ENCODE measurements at regions not wholly inside any gene's neighbourhood (a gene's known extent, or its start where the extent isn't known, plus 50 kb on each side); places are given as distances from the start of the nearest gene placed in this dataset.

GRCh38 chr5:166648736-166649135 lies 1642.7 kb upstream of the WWC1 start:
- Histone ChIP-seq H3K36me3 (no peaks in the 10 kb centered on the region), H3K27ac (no peak overlapping the region), H3K9me3 (replicated peaks) (no peaks in the 10 kb centered on the region), H3K4me3 (no peak overlapping the region), H3K27me3 (no peaks in the 10 kb centered on the region; the same call in 1 of the 2 replicates), H3K4me1 (no peaks in the 10 kb centered on the region)
- no peak for DNase-seq

GRCh38 chr5:166649676-166650075 lies 1641.8 kb upstream of the WWC1 start:
- Histone ChIP-seq H3K4me1 (no peaks in the 10 kb centered on the region), H3K27me3 (no peaks in the 10 kb centered on the region; the same call in 1 of the 2 replicates), H3K27ac (no peak overlapping the region), H3K9me3 (replicated peaks) (no peaks in the 10 kb centered on the region), H3K36me3 (no peaks in the 10 kb centered on the region), H3K4me3 (no peak overlapping the region)
- DNase-seq, result no peak

GRCh38 chr5:166651234-166651633 lies 1640.2 kb upstream of the WWC1 start:
- Histone ChIP-seq H3K4me1 (no peaks in the 10 kb centered on the region), H3K4me3 (no peak overlapping the region), H3K27ac (no peak overlapping the region), H3K27me3 (no peaks in the 10 kb centered on the region; the same call in 1 of the 2 replicates), H3K9me3 (replicated peaks) (no peaks in the 10 kb centered on the region), H3K36me3 (no peaks in the 10 kb centered on the region)
- DNase-seq, result no peak

GRCh38 chr5:166671811-166672210 lies 1619.6 kb upstream of the WWC1 start:
- no peak for DNase-seq
- Histone ChIP-seq H3K27ac (no peak overlapping the region), H3K27me3 (no peaks in the 10 kb centered on the region), H3K4me1 (no peaks in the 10 kb centered on the region), H3K9me3 (replicated peaks) (no peaks in the 10 kb centered on the region), H3K4me3 (no peak overlapping the region), H3K36me3 (no peaks in the 10 kb centered on the region)

- no peak for DNase-seq
Observed at GRCh38 chr5:166672431-166672830, 1619.0 kb upstream of the WWC1 start.

GRCh38 chr5:166677891-166678290 lies 1613.6 kb upstream of the WWC1 start:
- Histone ChIP-seq H3K36me3 (no peaks in the 10 kb centered on the region), H3K9me3 (replicated peaks) (no peaks in the 10 kb centered on the region), H3K27me3 (no peaks in the 10 kb centered on the region), H3K4me1 (no peaks in the 10 kb centered on the region), H3K27ac (no peak overlapping the region), H3K4me3 (no peak overlapping the region)
- no peak for DNase-seq

More at GRCh38 chr5:166672431-166672830, 1619.0 kb upstream of the WWC1 start:
- H3K4me1 ChIP-seq, result no peaks in the 10 kb centered on the region
- no peak overlapping the region for H3K4me3 ChIP-seq
- H3K27me3 ChIP-seq, result no peaks in the 10 kb centered on the region
- H3K9me3 ChIP-seq (replicated peaks), result no peaks in the 10 kb centered on the region
- no peak overlapping the region for H3K27ac ChIP-seq
- no peaks in the 10 kb centered on the region for H3K36me3 ChIP-seq

GRCh38 chr5:166679331-166679730 lies 1612.1 kb upstream of the WWC1 start:
- DNase-seq, result no peak
- Histone ChIP-seq H3K4me3 (no peak overlapping the region), H3K36me3 (no peaks in the 10 kb centered on the region), H3K27me3 (no peaks in the 10 kb centered on the region), H3K4me1 (no peaks in the 10 kb centered on the region), H3K27ac (no peak overlapping the region), H3K9me3 (replicated peaks) (no peaks in the 10 kb centered on the region)

- H3K4me1 ChIP-seq, result no peaks in the 10 kb centered on the region
- H3K36me3 ChIP-seq, result no peaks in the 10 kb centered on the region
- H3K27me3 ChIP-seq, result no peaks in the 10 kb centered on the region
- H3K9me3 ChIP-seq (replicated peaks), result no peaks in the 10 kb centered on the region
- no peak overlapping the region for H3K4me3 ChIP-seq
- H3K27ac ChIP-seq, result no peak overlapping the region
- no peak for DNase-seq
Observed at GRCh38 chr5:166695326-166695725, 1596.1 kb upstream of the WWC1 start.

- Histone ChIP-seq H3K4me3 (no peak overlapping the region), H3K9me3 (replicated peaks) (no peaks in the 10 kb centered on the region), H3K36me3 (no peaks in the 10 kb centered on the region), H3K27me3 (no peaks in the 10 kb centered on the region), H3K27ac (no peak overlapping the region), H3K4me1 (no peaks in the 10 kb centered on the region)
- no peak for DNase-seq
Observed at GRCh38 chr5:166708291-166708690, 1583.2 kb upstream of the WWC1 start.

GRCh38 chr5:166709691-166710090 lies 1581.8 kb upstream of the WWC1 start:
- Histone ChIP-seq H3K27ac (no peak overlapping the region), H3K4me3 (no peak overlapping the region), H3K27me3 (no peaks in the 10 kb centered on the region), H3K9me3 (replicated peaks) (no peaks in the 10 kb centered on the region), H3K36me3 (no peaks in the 10 kb centered on the region), H3K4me1 (no peaks in the 10 kb centered on the region)
- no peak for DNase-seq

- DNase-seq, result no peak
- H3K27me3 ChIP-seq, result no peaks in the 10 kb centered on the region
- H3K4me3 ChIP-seq, result no peak overlapping the region
- no peaks in the 10 kb centered on the region for H3K4me1 ChIP-seq
- no peak overlapping the region for H3K27ac ChIP-seq
- no peaks in the 10 kb centered on the region for H3K36me3 ChIP-seq
- H3K9me3 ChIP-seq (replicated peaks), result no peaks in the 10 kb centered on the region
Observed at GRCh38 chr5:166710271-166710670, 1581.2 kb upstream of the WWC1 start.

GRCh38 chr5:166712447-166713185 lies 1578.8 kb upstream of the WWC1 start:
- DNase-seq, result no peak
- H3K27ac ChIP-seq, result no peak overlapping the region
- H3K9me3 ChIP-seq (replicated peaks), result no peaks in the 10 kb centered on the region
- H3K36me3 ChIP-seq, result no peaks in the 10 kb centered on the region
- H3K27me3 ChIP-seq, result no peaks in the 10 kb centered on the region
- H3K4me3 ChIP-seq, result no peak overlapping the region
- no peaks in the 10 kb centered on the region for H3K4me1 ChIP-seq

- no peaks in the 10 kb centered on the region for H3K9me3 ChIP-seq (replicated peaks)
- H3K36me3 ChIP-seq, result no peaks in the 10 kb centered on the region
- DNase-seq, result no peak
- H3K4me3 ChIP-seq, result no peak overlapping the region
- H3K4me1 ChIP-seq, result no peaks in the 10 kb centered on the region
- H3K27me3 ChIP-seq, result no peaks in the 10 kb centered on the region
- H3K27ac ChIP-seq, result no peak overlapping the region
Observed at GRCh38 chr5:166713295-166713694, 1578.2 kb upstream of the WWC1 start.

- Histone ChIP-seq H3K36me3 (no peaks in the 10 kb centered on the region), H3K27ac (no peak overlapping the region), H3K9me3 (replicated peaks) (no peaks in the 10 kb centered on the region), H3K27me3 (no peaks in the 10 kb centered on the region), H3K4me1 (no peaks in the 10 kb centered on the region), H3K4me3 (no peak overlapping the region)
- no peak for DNase-seq
Observed at GRCh38 chr5:166716856-166717492, 1574.5 kb upstream of the WWC1 start.

GRCh38 chr5:166719991-166720390 lies 1571.5 kb upstream of the WWC1 start:
- Histone ChIP-seq H3K4me3 (no peak overlapping the region), H3K36me3 (no peaks in the 10 kb centered on the region), H3K4me1 (no peaks in the 10 kb centered on the region), H3K27me3 (no peaks in the 10 kb centered on the region), H3K9me3 (replicated peaks) (no peaks in the 10 kb centered on the region), H3K27ac (no peak overlapping the region)
- DNase-seq, result no peak

- Histone ChIP-seq H3K4me3 (no peak overlapping the region), H3K4me1 (no peaks in the 10 kb centered on the region), H3K9me3 (replicated peaks) (no peaks in the 10 kb centered on the region), H3K36me3 (no peaks in the 10 kb centered on the region), H3K27me3 (no peaks in the 10 kb centered on the region), H3K27ac (no peak overlapping the region)
- DNase-seq, result no peak
Observed at GRCh38 chr5:166722939-166723338, 1568.5 kb upstream of the WWC1 start.
